Hepatocyte (in vitro differentiated cells): ENCODE measurements at regions not wholly inside any gene's neighbourhood (a gene's known extent, or its start where the extent isn't known, plus 50 kb on each side); places are given as distances from the start of the nearest gene placed in this dataset.

Experiments
- EZH2 ChIP-seq: fragments of 200-600 bp; sonication (generic); IDR thresholded peaks from 2 replicates; pipeline ENCODE4 v1.6.1; 2016; ENCODE audit warnings: antibody characterized with exemption, mild to moderate bottlenecking, borderline replicate concordance
- EZH2phosphoT487 ChIP-seq: fragments of 200-600 bp; sonication (generic); IDR thresholded peaks from one replicate; pipeline ENCODE4 v1.6.1; 2018; ENCODE audit warnings: antibody characterized with exemption, mild to moderate bottlenecking, low read depth, moderate library complexity; ENCODE audit not compliant: unreplicated experiment, severe bottlenecking
- TF ChIP-seq, protein P1 (sequence below): fragments of 200-600 bp; sonication (generic); IDR thresholded peaks from 2 replicates; pipeline ENCODE4 v1.5.1; 2016; ENCODE audit warnings: antibody characterized with exemption, mild to moderate bottlenecking; ENCODE audit not compliant: poor library complexity

DNA sequence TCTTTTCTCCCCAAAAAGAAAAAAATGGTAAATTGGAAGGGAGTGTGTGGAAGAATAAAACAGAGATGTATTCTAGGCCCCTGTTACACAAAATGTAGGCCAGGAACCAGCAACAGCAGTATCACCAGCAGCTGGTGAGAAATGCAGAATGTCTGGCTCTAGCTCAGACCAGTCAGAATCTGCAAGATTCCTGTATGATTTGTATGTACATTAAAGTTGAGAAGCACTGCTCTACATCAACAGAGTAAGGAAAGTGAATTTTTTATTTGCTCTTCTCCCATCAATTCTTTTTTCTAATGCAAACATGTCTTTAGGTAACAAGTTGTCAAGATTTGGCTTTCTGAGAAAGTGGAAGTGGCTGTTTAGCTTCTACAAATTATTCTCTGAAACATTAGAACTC lies 235.4 kb upstream of the FANCL start:
- TF ChIP-seq EZH2 (no peak), EZH2phosphoT487 (no peak)
- TF ChIP-seq, protein P1, sequence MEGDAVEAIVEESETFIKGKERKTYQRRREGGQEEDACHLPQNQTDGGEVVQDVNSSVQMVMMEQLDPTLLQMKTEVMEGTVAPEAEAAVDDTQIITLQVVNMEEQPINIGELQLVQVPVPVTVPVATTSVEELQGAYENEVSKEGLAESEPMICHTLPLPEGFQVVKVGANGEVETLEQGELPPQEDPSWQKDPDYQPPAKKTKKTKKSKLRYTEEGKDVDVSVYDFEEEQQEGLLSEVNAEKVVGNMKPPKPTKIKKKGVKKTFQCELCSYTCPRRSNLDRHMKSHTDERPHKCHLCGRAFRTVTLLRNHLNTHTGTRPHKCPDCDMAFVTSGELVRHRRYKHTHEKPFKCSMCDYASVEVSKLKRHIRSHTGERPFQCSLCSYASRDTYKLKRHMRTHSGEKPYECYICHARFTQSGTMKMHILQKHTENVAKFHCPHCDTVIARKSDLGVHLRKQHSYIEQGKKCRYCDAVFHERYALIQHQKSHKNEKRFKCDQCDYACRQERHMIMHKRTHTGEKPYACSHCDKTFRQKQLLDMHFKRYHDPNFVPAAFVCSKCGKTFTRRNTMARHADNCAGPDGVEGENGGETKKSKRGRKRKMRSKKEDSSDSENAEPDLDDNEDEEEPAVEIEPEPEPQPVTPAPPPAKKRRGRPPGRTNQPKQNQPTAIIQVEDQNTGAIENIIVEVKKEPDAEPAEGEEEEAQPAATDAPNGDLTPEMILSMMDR: no peak
